ENCODE measurements at regions not wholly inside any gene's neighbourhood (a gene's known extent, or its start where the extent isn't known, plus 50 kb on each side); places are given as distances from the start of the nearest gene placed in this dataset.
"Not testable (repeated sequence)": the region's sequence is repeated elsewhere in the genome, so short reads cannot be mapped to it uniquely, and the experiment has no call there.

GRCh38 chr3:110504901-110505300 is 566.7 kb upstream of the NECTIN3 start:
- no peaks in the 10 kb centered on the region for H3K36me3 ChIP-seq (ENCODE audit: insufficient read depth, insufficient read length, low read length)
- no peaks in the 10 kb centered on the region for H3K4me1 ChIP-seq (ENCODE audit: insufficient read depth, insufficient read length)
- no peaks in the 10 kb centered on the region for H3K9me3 ChIP-seq (ENCODE audit: insufficient read depth, low read length)
- H3K4me3 ChIP-seq (ENCODE audit: insufficient read length, low read depth) = no peak overlapping the region
- no peak for DNase-seq (ENCODE audit: low read depth, low spot score)
- no peaks in the 10 kb centered on the region for H3K27me3 ChIP-seq (ENCODE audit: insufficient read depth, insufficient read length)
- no peak for TF ChIP-seq ZNF274 (IDR thresholded peaks at IDR 0.05; ENCODE audit: low read depth, low read length)
- no peak for TF ChIP-seq SUZ12 (IDR thresholded peaks at IDR 0.05; ENCODE audit: extremely low read depth, insufficient read depth, insufficient read length)
- TF ChIP-seq YY1 (IDR thresholded peaks at IDR 0.05; ENCODE audit: insufficient read depth, insufficient read length) = no peak
- H3K9ac ChIP-seq (ENCODE audit: insufficient read length, low read depth) = no peak overlapping the region

GRCh38 chr3:110506890-110507289 is 564.7 kb upstream of the NECTIN3 start:
- Histone ChIP-seq H3K27me3 (ENCODE audit: insufficient read depth, insufficient read length) (no peaks in the 10 kb centered on the region), H3K9ac (ENCODE audit: insufficient read length, low read depth) (no peak overlapping the region), H3K9me3 (ENCODE audit: insufficient read depth, low read length) (no peaks in the 10 kb centered on the region), H3K4me1 (ENCODE audit: insufficient read depth, insufficient read length) (no peaks in the 10 kb centered on the region), H3K36me3 (ENCODE audit: insufficient read depth, insufficient read length, low read length) (no peaks in the 10 kb centered on the region), H3K4me3 (ENCODE audit: insufficient read length, low read depth) (no peak overlapping the region)
- no peak for DNase-seq (ENCODE audit: low read depth, low spot score)
- TF ChIP-seq YY1 (IDR thresholded peaks at IDR 0.05; ENCODE audit: insufficient read depth, insufficient read length) = no peak
- TF ChIP-seq SUZ12 (IDR thresholded peaks at IDR 0.05; ENCODE audit: extremely low read depth, insufficient read depth, insufficient read length) = no peak
- no peak for TF ChIP-seq ZNF274 (IDR thresholded peaks at IDR 0.05; ENCODE audit: low read depth, low read length)

- not testable (repeated sequence) for DNase-seq (ENCODE audit: low read depth, low spot score); H3K9ac ChIP-seq (ENCODE audit: insufficient read length, low read depth); H3K36me3 ChIP-seq (ENCODE audit: insufficient read depth, insufficient read length, low read length); H3K9me3 ChIP-seq (ENCODE audit: insufficient read depth, low read length); H3K4me3 ChIP-seq (ENCODE audit: insufficient read length, low read depth); H3K4me1 ChIP-seq (ENCODE audit: insufficient read depth, insufficient read length); H3K27me3 ChIP-seq (ENCODE audit: insufficient read depth, insufficient read length)
These were observed 564.0 kb upstream of the NECTIN3 start for GRCh38 chr3:110507570-110507969.

- no peaks in the 10 kb centered on the region for H3K4me1 ChIP-seq (ENCODE audit: insufficient read depth, insufficient read length)
- no peaks in the 10 kb centered on the region for H3K27me3 ChIP-seq (ENCODE audit: insufficient read depth, insufficient read length)
- no peaks in the 10 kb centered on the region for H3K9me3 ChIP-seq (ENCODE audit: insufficient read depth, low read length)
- H3K36me3 ChIP-seq (ENCODE audit: insufficient read depth, insufficient read length, low read length) = no peaks in the 10 kb centered on the region
- no peak for DNase-seq (ENCODE audit: low read depth, low spot score)
- H3K9ac ChIP-seq (ENCODE audit: insufficient read length, low read depth) = no peak overlapping the region
- H3K4me3 ChIP-seq (ENCODE audit: insufficient read length, low read depth) = no peak overlapping the region
- no peak for TF ChIP-seq ZNF274 (IDR thresholded peaks at IDR 0.05; ENCODE audit: low read depth, low read length)
- TF ChIP-seq SUZ12 (IDR thresholded peaks at IDR 0.05; ENCODE audit: extremely low read depth, insufficient read depth, insufficient read length) = no peak
- TF ChIP-seq YY1 (IDR thresholded peaks at IDR 0.05; ENCODE audit: insufficient read depth, insufficient read length) = no peak
These were observed 558.7 kb upstream of the NECTIN3 start for GRCh38 chr3:110512961-110513360.

- TF ChIP-seq YY1 (IDR thresholded peaks at IDR 0.05; ENCODE audit: insufficient read depth, insufficient read length) (no peak), ZNF274 (IDR thresholded peaks at IDR 0.05; ENCODE audit: low read depth, low read length) (no peak), SUZ12 (IDR thresholded peaks at IDR 0.05; ENCODE audit: extremely low read depth, insufficient read depth, insufficient read length) (no peak)
- H3K9ac ChIP-seq (ENCODE audit: insufficient read length, low read depth) = no peak overlapping the region
- H3K4me1 ChIP-seq (ENCODE audit: insufficient read depth, insufficient read length) = no peaks in the 10 kb centered on the region
- DNase-seq (ENCODE audit: low read depth, low spot score) = no peak
- H3K36me3 ChIP-seq (ENCODE audit: insufficient read depth, insufficient read length, low read length) = no peaks in the 10 kb centered on the region
- no peak overlapping the region for H3K4me3 ChIP-seq (ENCODE audit: insufficient read length, low read depth)
- no peaks in the 10 kb centered on the region for H3K9me3 ChIP-seq (ENCODE audit: insufficient read depth, low read length)
- H3K27me3 ChIP-seq (ENCODE audit: insufficient read depth, insufficient read length) = no peaks in the 10 kb centered on the region
These were observed 553.6 kb upstream of the NECTIN3 start for GRCh38 chr3:110518031-110518430.

- Histone ChIP-seq H3K36me3 (ENCODE audit: insufficient read depth, insufficient read length, low read length) (no peaks in the 10 kb centered on the region), H3K4me3 (ENCODE audit: insufficient read length, low read depth) (no peak overlapping the region), H3K4me1 (ENCODE audit: insufficient read depth, insufficient read length) (no peaks in the 10 kb centered on the region), H3K9ac (ENCODE audit: insufficient read length, low read depth) (no peak overlapping the region), H3K9me3 (ENCODE audit: insufficient read depth, low read length) (no peaks in the 10 kb centered on the region), H3K27me3 (ENCODE audit: insufficient read depth, insufficient read length) (no peaks in the 10 kb centered on the region)
- TF ChIP-seq ZNF274 (IDR thresholded peaks at IDR 0.05; ENCODE audit: low read depth, low read length) = no peak
- DNase-seq (ENCODE audit: low read depth, low spot score) = no peak
These were observed 552.5 kb upstream of the NECTIN3 start for GRCh38 chr3:110519071-110519470.

- no peaks in the 10 kb centered on the region for H3K27me3 ChIP-seq (ENCODE audit: insufficient read depth, insufficient read length)
- no peak overlapping the region for H3K9ac ChIP-seq (ENCODE audit: insufficient read length, low read depth)
- H3K4me3 ChIP-seq (ENCODE audit: insufficient read length, low read depth) = no peak overlapping the region
- no peaks in the 10 kb centered on the region for H3K36me3 ChIP-seq (ENCODE audit: insufficient read depth, insufficient read length, low read length)
- H3K4me1 ChIP-seq (ENCODE audit: insufficient read depth, insufficient read length) = no peaks in the 10 kb centered on the region
- peaks cover 16% of the 10 kb centered on the region for H3K9me3 ChIP-seq (ENCODE audit: insufficient read depth, low read length)
- DNase-seq (ENCODE audit: low read depth, low spot score) = no peak
- no peak for TF ChIP-seq YY1 (IDR thresholded peaks at IDR 0.05; ENCODE audit: insufficient read depth, insufficient read length)
- no peak for TF ChIP-seq ZNF274 (IDR thresholded peaks at IDR 0.05; ENCODE audit: low read depth, low read length)
- TF ChIP-seq SUZ12 (IDR thresholded peaks at IDR 0.05; ENCODE audit: extremely low read depth, insufficient read depth, insufficient read length) = no peak
These were observed 550.6 kb upstream of the NECTIN3 start for GRCh38 chr3:110521019-110521418.

GRCh38 chr3:110525558-110526064 is 546.0 kb upstream of the NECTIN3 start:
- H3K9me3 ChIP-seq (ENCODE audit: insufficient read depth, low read length) = peaks cover 25% of the 10 kb centered on the region
- not testable (repeated sequence) for DNase-seq (ENCODE audit: low read depth, low spot score); H3K4me1 ChIP-seq (ENCODE audit: insufficient read depth, insufficient read length)

More at GRCh38 chr3:110525558-110526064, 546.0 kb upstream of the NECTIN3 start:
- H3K27me3 ChIP-seq (ENCODE audit: insufficient read depth, insufficient read length); H3K4me3 ChIP-seq (ENCODE audit: insufficient read length, low read depth); H3K9ac ChIP-seq (ENCODE audit: insufficient read length, low read depth); H3K36me3 ChIP-seq (ENCODE audit: insufficient read depth, insufficient read length, low read length): not testable (repeated sequence)

Data from NT2/D1 (cell line).